SJCRH30 (cell line): ENCODE measurements at regions not wholly inside any gene's neighbourhood (a gene's known extent, or its start where the extent isn't known, plus 50 kb on each side); places are given as distances from the start of the nearest gene placed in this dataset.
"Not testable (repeated sequence)": the region's sequence is repeated elsewhere in the genome, so short reads cannot be mapped to it uniquely, and the experiment has no call there.

Source experiments
- DNase-seq, 2 experiments: peaks; one replicate each; pipeline ENCODE4 v3.0.0-alpha.2; 2015 to 2020
- H3K27ac ChIP-seq: fragments of 250-450 bp; sonication (Bioruptor Pico); 2 replicates; pipeline ENCODE4 v1.5.1; 2020; ENCODE audit warnings: mild to moderate bottlenecking, moderate library complexity
- H3K27me3 ChIP-seq: fragments of 250-450 bp; sonication (Bioruptor Pico); 2 replicates; pipeline ENCODE4 v1.5.1; 2020; ENCODE audit warnings: mild to moderate bottlenecking, moderate library complexity
- H3K36me3 ChIP-seq: fragments of 250-450 bp; sonication (Bioruptor Pico); 2 replicates; pipeline ENCODE4 v1.5.1; 2020; ENCODE audit warnings: mild to moderate bottlenecking, moderate library complexity
- H3K4me1 ChIP-seq: fragments of 250-450 bp; sonication (Bioruptor Pico); 2 replicates; pipeline ENCODE4 v1.5.1; 2020; ENCODE audit warnings: mild to moderate bottlenecking, moderate library complexity
- H3K4me3 ChIP-seq: fragments of 250-450 bp; sonication (Bioruptor Pico); 2 replicates; pipeline ENCODE4 v1.5.1; 2020; ENCODE audit warnings: mild to moderate bottlenecking, moderate library complexity
- H3K9me3 ChIP-seq: fragments of 250-450 bp; sonication (Bioruptor Pico); replicated peaks from 2 replicates; pipeline ENCODE4 v1.5.1; 2020; ENCODE audit warnings: mild to moderate bottlenecking, moderate library complexity

DNA sequence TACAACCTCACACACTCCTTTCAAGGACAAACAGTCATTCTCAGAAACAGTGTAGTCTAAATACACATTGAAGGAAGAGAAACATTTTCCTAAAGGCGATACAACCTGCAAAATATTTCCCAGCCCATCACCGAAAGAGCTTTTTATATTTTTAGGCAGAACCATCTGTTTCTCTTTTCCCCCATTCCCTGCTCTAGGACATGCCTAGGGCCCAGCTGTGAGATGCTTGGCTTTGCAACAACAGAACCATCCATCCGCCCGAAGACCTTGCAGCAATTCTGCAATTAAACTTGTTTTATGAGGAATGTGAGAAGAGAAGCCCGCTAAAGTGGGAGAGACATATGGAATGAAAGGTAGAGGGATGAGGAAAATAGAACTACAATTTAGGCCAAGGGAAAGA is 105.6 kb upstream of the RFX8 start:
- no peak for DNase-seq
- Histone ChIP-seq H3K36me3 (no peaks in the 10 kb centered on the region), H3K9me3 (no peaks in the 10 kb centered on the region), H3K27ac (no peak overlapping the region), H3K4me3 (no peak overlapping the region), H3K4me1 (no peaks in the 10 kb centered on the region), H3K27me3 (no peaks in the 10 kb centered on the region)

DNA sequence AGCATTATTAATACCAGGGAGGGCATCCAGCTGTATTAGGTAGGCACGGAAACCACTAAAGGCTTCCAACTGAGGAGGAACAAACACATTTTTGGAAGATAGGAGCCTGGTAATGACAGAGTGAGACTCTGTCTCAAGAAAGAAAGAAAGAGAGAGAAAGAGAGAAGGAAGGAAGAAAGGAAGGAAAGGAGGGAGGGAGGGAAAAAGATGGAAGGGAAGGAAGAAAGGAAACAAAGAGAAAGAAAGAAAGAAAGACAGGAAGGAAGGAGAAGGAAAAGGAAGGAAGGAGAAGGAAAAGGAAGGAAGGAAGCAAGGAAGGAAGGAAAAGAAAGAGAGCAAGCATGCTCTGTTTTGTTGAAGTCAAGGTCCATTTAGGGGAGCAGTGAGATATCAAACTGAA is 103.8 kb upstream of the RFX8 start:
- no peaks in the 10 kb centered on the region for H3K36me3 ChIP-seq
- H3K9me3 ChIP-seq: no peaks in the 10 kb centered on the region
- H3K4me3 ChIP-seq: no peak overlapping the region
- H3K4me1 ChIP-seq: no peaks in the 10 kb centered on the region
- H3K27ac ChIP-seq: no peak overlapping the region
- no peaks in the 10 kb centered on the region for H3K27me3 ChIP-seq
- DNase-seq: no peak

DNA sequence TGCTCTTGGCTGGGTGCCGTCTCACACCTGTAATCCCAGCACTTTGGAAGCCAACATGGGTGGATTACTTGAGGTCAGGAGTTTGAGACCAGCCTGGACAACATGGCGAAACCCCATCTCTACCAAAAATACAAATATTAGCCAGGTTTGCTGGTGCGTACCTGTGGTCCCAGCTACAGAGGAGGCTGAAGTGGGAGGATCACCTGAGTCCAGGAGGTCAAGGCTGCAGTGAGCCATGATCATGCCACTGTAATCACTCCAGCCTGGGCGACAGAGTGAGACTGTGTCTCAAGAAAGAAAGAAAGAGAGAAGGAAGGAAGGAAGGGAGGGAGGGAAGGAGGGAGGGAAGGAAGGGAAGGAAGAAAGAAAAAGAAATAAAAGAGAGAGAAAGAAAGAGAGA is 103.2 kb upstream of the RFX8 start:
- not testable (repeated sequence) for H3K27me3 ChIP-seq, H3K27ac ChIP-seq, H3K36me3 ChIP-seq, H3K4me1 ChIP-seq, DNase-seq, H3K9me3 ChIP-seq, H3K4me3 ChIP-seq

DNA sequence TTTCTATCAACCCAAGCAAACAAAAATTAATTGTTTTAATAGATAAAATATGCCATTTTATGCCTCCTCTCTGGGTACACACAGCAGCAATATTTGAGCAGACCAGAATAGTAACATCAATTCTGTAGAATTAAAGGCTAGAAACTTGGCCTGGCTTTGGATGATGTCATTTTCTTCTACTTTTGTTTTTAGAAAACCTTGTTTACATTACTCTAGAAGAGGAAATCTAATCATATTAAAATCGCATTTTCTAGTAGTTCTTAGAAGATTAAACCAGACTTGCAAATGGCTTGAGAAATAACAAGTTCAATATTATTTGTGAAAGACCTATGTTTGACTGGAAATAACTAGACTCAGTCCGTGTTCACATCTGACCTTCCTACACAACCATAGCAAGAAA is 102.3 kb upstream of the RFX8 start:
- Histone ChIP-seq H3K27ac (no peak overlapping the region), H3K4me1 (no peaks in the 10 kb centered on the region), H3K27me3 (no peaks in the 10 kb centered on the region), H3K9me3 (no peaks in the 10 kb centered on the region), H3K36me3 (no peaks in the 10 kb centered on the region), H3K4me3 (no peak overlapping the region)
- DNase-seq: no peak

DNA sequence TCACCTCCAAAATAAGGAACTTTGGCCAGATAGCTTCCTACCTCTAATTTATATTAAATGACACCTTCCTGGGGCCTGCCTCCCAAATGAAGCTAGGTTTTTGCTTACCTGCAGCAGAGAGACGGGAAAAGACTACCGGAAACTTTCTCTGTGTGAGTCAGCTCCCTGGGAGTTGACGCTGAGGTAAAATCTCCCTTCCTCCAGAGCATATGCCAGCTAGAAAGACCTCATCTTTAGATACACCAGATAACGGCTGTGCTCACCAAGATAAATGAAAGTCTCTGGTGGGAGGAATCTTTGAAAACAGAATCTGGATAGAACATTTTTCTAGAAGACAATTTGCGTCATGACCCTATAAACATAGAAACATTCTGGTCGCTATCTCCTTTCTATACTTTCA is 99.7 kb upstream of the RFX8 start:
- no peak overlapping the region for H3K27ac ChIP-seq
- no peaks in the 10 kb centered on the region for H3K4me1 ChIP-seq
- H3K27me3 ChIP-seq: no peaks in the 10 kb centered on the region
- H3K4me3 ChIP-seq: no peak overlapping the region
- no peaks in the 10 kb centered on the region for H3K9me3 ChIP-seq
- no peak for DNase-seq
- no peaks in the 10 kb centered on the region for H3K36me3 ChIP-seq

DNA sequence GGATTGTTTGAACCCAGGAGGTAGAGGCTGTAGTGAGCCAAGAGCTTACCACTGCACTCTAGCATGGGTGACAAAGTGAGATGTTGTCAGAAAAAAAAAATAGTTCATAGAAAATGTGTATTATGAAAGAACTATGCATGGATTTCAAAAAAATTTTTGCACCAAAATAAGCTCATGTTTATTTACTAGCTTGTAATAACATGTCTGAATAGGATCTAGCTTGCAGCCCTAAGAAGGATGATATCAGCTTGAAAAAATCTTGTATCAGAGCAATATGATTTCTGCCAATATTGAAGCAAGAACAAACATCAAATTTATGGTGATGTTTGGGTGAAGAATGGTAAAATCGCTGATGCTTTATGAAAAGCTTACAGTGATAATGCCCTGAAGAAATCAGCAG is 97.0 kb upstream of the RFX8 start:
- DNase-seq: no peak
- no peaks in the 10 kb centered on the region for H3K27me3 ChIP-seq
- H3K4me1 ChIP-seq: no peaks in the 10 kb centered on the region
- H3K4me3 ChIP-seq: no peak overlapping the region
- no peak overlapping the region for H3K27ac ChIP-seq
- no peaks in the 10 kb centered on the region for H3K36me3 ChIP-seq
- H3K9me3 ChIP-seq: no peaks in the 10 kb centered on the region

DNA sequence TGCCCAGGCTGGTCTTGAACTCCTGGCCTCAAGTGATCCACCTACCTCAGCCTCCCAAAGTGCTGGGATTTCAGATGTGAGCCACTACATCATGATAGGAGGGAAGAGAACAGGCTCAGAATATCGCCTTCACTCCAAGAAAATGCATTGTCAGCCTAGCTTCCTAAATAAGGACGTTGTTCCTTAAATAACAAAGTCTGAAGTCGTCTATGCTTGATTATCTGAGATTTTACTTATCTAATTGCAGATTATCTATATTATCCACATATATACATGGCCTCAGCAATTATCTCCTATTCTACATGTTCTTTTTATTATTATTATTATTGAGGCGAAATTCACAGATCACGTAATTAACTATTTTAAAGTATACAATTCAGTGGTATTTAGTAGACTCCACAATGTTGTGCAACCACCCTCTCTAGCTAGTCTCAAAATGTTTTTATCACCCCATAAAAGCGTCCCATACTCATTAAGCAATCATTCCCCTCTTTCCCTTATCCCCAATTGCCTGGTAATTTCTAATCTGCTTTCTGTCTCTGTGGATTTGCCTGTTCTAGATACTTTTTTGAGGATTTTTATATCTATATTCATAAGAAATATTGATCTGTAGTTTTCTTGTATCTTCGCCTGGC is 95.1 kb upstream of the RFX8 start:
- Histone ChIP-seq H3K27me3 (no peaks in the 10 kb centered on the region), H3K9me3 (no peaks in the 10 kb centered on the region), H3K4me3 (no peak overlapping the region), H3K4me1 (no peaks in the 10 kb centered on the region), H3K36me3 (no peaks in the 10 kb centered on the region), H3K27ac (no peak overlapping the region)
- DNase-seq: no peak

DNA sequence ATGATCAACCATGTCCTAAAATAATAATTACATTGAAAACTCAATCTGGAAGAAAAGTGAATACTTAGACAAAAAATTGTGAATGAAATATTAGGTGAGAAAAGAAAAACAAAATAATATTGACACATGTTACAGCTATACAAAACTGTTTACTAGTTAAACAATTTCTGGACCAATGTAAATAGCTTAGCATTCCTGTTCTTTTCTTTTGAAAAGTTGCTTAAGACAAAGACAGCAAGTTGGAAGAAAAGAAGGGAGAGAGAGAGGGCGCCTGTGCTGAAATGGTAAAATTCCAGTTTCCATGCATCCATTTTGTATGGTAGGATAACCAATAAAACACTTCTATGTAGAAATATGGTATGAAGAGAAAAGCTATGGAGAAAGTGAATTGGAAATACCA is 94.1 kb upstream of the RFX8 start:
- H3K9me3 ChIP-seq: no peaks in the 10 kb centered on the region
- DNase-seq: no peak
- no peaks in the 10 kb centered on the region for H3K36me3 ChIP-seq

DNA sequence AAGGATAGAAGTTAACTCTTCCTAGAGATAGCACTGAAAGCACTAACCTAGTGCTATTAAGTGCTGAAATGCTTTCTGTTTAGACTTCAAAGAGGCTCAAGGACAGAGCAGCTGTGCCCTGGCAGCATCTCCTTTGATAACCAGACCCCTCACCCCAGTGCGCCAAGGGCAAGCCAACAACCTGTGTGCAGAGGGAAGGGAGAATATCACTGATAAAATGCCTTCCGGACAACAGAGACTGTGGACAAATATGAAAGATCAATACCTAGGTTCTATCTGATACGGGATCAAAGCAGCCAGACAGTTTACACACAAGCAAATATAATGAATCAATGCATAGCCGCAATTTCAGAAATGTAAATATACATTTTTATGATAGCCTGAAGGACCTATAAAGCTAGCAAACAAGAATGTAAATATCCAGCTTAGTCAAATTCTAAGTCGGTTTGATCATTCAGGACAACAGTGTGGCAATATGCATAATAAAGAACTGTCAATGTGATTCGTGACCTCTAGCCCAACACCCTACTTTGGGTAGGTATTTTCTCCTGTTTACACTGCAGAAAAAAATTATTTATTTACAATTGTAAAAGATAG is 91.8 kb upstream of the RFX8 start:
- no peaks in the 10 kb centered on the region for H3K36me3 ChIP-seq
- H3K9me3 ChIP-seq: no peaks in the 10 kb centered on the region
- no peak for DNase-seq
- no peak overlapping the region for H3K27ac ChIP-seq
- H3K4me3 ChIP-seq: no peak overlapping the region
- no peaks in the 10 kb centered on the region for H3K4me1 ChIP-seq
- no peaks in the 10 kb centered on the region for H3K27me3 ChIP-seq

More for the DNA sequence above, 94.1 kb upstream of the RFX8 start:
- H3K4me3 ChIP-seq: no peak overlapping the region
- no peaks in the 10 kb centered on the region for H3K4me1 ChIP-seq
- no peaks in the 10 kb centered on the region for H3K27me3 ChIP-seq
- H3K27ac ChIP-seq: no peak overlapping the region

DNA sequence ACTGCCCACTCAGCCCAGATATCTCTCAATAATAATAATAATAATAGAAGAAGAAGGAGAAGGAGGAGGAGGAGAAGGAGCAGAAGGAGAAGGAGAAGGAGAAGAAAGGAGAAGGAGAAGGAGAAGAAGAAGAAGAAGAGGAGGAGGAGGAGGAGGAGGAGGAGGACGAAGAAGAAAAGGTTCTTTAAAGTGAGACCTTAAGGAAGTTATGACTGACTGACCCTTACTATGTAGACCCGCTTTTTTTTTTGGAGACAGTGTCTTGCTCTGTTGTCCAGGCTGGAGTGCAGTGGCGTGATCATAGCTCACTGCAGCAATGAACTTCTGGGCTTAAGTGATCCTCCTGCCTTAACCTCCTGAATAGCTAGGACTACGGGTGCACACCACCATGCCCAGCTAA is 88.9 kb upstream of the RFX8 start:
- Histone ChIP-seq H3K27me3 (no peaks in the 10 kb centered on the region), H3K36me3 (no peaks in the 10 kb centered on the region), H3K4me3 (no peak overlapping the region), H3K27ac (no peak overlapping the region), H3K4me1 (no peaks in the 10 kb centered on the region), H3K9me3 (no peaks in the 10 kb centered on the region)
- no peak for DNase-seq

DNA sequence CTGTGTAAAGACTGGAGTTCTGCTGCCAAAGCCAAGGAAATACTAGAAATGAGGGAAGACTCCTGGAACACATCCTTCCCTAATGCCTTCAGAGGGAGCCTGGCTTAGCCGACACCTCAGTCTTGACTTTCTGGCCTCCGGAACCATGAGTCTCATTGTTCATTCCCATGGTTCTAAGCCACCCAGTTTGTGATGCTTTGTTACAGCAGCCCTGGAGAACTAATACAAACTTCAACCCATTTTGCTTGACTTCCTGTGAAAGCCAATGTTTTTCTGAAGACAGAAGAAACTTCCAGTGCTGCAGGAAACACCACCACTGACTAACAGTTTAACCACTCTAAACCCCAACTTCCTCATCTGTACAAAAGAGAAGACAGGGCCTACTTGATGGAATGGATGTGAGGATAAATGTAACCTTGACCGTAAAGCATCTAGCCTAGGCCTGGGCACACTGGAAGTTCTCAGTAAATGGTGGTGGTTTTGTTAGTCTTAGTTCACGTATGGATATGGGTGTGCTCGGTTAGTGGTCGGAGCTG is 85.9 kb upstream of the RFX8 start:
- Histone ChIP-seq H3K4me1 (0 out of 2 replicates have a peak, but pooled peaks cover 3% of the 10 kb centered on the region), H3K9me3 (no peaks in the 10 kb centered on the region), H3K36me3 (no peaks in the 10 kb centered on the region), H3K4me3 (no peak overlapping the region), H3K27me3 (no peaks in the 10 kb centered on the region), H3K27ac (no peak overlapping the region)
- no peak for DNase-seq

DNA sequence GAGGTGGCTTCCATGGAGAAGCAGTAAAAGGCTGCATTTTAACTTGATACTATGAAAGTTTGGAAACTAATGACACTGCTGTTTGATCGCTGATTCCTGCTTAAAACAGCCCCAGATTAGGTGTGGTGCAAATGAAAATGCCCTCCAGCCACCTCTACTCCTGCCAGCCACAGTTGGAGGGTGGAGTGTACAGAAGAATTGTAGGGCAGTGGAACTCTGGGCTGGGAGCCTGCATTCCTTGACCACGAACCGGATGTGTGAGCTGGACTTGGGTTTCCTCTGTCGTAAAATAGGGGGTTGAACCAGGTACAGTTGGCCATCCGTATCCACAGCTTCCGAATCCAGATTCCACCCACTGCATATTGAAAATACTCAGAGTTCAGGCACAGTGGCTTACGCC is 84.6 kb upstream of the RFX8 start:
- Histone ChIP-seq H3K27me3 (no peaks in the 10 kb centered on the region), H3K27ac (no peak overlapping the region), H3K36me3 (no peaks in the 10 kb centered on the region), H3K4me3 (no peak overlapping the region), H3K9me3 (no peaks in the 10 kb centered on the region), H3K4me1 (0 out of 2 replicates have a peak, but pooled peaks cover 3% of the 10 kb centered on the region)
- DNase-seq: peak in 1 of 2 experiments; percentile 7

DNA sequence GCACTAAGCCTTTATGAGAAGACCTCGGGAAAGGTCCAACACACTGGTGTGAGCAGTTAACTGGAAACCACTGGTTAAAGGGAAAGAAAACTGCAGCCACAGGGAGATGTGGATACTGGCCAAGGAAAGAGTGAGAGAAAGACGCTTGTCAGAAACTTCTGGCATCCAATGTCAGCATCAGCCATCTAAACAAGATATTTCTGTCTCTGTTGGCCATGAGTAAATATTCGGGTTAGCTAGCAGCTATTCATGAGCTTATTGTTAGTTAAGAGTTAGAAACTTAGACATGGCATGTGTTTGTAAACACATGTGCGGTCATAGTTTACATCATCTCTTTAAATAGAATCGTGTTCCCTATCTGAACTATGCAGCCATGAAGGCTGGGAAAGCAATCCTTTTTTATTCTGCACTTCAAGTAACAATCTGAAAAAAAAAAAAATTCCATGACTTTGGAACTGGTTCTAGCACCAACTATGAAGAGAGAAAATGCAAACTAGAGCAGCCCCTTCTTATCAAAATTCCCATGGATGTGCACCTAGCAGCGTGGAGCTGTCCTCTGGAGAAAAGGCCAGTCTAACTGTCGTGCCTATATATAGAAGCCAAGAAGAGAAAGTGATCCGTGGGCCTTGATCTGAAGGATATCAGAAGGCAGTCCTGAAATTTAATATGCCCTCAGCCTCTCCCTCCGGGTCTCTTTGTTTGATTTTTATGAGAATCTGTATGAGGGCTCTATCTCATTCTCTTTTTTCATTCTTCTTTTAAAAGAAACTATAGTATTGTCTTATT is 84.0 kb upstream of the RFX8 start:
- peak in 1 of 2 experiments; percentile 18 for DNase-seq

DNA sequence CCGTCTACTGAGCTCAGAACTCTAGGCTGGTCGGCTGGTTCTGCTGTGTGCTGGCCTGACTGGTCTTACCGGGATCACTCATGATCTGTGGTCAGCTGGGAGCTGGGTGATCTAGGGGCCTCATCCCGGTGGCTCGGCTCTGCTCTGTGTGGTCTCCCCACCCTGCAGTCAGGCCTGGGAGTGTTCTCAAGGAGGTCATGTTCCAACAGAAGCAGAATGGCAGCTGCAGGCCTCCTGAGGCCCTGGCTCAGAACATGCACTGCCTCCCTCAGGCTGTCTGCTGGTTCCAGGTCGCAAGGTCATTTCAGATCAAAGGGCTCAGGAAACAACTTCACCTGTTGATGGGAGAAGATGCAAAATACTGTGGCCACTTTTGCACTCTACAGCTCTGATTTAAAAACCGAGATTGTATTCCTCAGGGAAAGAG is 81.1 kb upstream of the RFX8 start:
- no peaks in the 10 kb centered on the region for H3K36me3 ChIP-seq
- H3K4me1 ChIP-seq: 0 out of 2 replicates have a peak, but pooled peaks cover 3% of the 10 kb centered on the region
- peak; percentile 29 to 61 for DNase-seq
- H3K9me3 ChIP-seq: no peaks in the 10 kb centered on the region
- H3K4me3 ChIP-seq: no peak overlapping the region
- no peaks in the 10 kb centered on the region for H3K27me3 ChIP-seq
- H3K27ac ChIP-seq: no peak overlapping the region

More for the DNA sequence above, 84.0 kb upstream of the RFX8 start:
- H3K36me3 ChIP-seq: no peaks in the 10 kb centered on the region
- 0 out of 2 replicates have a peak, but pooled peaks cover 3% of the 10 kb centered on the region for H3K4me1 ChIP-seq
- H3K4me3 ChIP-seq: no peak overlapping the region
- H3K9me3 ChIP-seq: no peaks in the 10 kb centered on the region
- no peaks in the 10 kb centered on the region for H3K27me3 ChIP-seq
- no peak overlapping the region for H3K27ac ChIP-seq

DNA sequence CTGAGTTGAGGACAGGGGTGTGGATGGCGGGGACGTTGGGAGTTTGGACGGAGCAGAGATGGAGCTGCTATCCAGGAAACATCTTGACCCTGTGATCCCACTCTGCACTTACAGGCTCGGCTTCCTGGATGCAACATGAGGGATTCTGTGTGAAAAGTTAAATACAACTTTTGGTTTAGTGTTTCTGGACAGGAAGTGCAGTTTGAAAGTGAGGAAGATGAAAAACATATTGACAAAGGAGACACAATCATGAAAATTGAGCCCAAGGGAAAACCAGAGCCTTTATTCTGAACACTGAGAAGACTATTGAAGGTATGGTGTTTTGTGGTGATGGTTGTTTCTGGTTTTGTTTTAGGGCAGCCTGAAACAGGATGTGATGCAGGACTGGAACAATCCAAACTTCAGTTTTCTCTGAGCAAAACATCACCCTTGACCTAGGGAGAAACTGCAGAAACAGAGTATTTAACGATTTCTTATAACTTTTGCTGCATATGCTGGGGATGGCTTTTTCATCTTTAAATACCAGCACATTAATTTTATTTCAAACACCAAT is 76.5 kb upstream of the RFX8 start:
- Histone ChIP-seq H3K36me3 (no peaks in the 10 kb centered on the region), H3K27me3 (no peaks in the 10 kb centered on the region), H3K4me1 (no peaks in the 10 kb centered on the region), H3K27ac (no peak overlapping the region), H3K4me3 (no peak overlapping the region), H3K9me3 (no peaks in the 10 kb centered on the region)
- DNase-seq: no peak
